ENCODE measurements at regions not wholly inside any gene's neighbourhood (a gene's known extent, or its start where the extent isn't known, plus 50 kb on each side); places are given as distances from the start of the nearest gene placed in this dataset.

GRCh38 chr2:71277536-71278103 lies 50.7 kb upstream of the PAIP2B start:
- DNase-seq (ENCODE audit: low spot score in 2 of 2): peak in 1 of 2 donors; percentile 55
- Mint-ChIP-seq H3K4me3 (peak overlapping the region; percentile 65), H3K36me3 (no peaks in the 10 kb centered on the region), H3K27ac (no peak overlapping the region), H3K9me3 (no peaks in the 10 kb centered on the region), H3K4me1 (peaks cover 11% of the 10 kb centered on the region)
- ATAC-seq: no peak

DNA sequence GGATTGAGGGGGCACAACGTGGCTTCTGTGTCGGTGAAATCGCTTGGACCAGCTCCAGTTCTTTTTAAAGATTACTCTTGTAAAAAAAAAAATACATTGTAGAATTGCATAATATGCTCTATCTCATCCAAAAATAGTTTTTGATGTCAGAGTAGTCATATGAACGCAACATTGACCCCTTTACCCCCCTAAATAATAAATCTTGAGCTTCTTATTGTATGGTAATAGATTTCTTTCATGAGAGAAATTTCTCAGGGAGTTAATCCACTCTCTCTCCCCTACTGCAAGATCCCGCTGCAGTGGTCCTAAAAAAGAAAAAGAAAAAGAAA lies 50.2 kb upstream of the PAIP2B start:
- H3K9me3 Mint-ChIP-seq: no peaks in the 10 kb centered on the region
- peak overlapping the region; percentile 65 for H3K4me3 Mint-ChIP-seq
- peaks cover 11% of the 10 kb centered on the region for H3K4me1 Mint-ChIP-seq
- H3K27ac Mint-ChIP-seq: no peak overlapping the region
- H3K36me3 Mint-ChIP-seq: no peaks in the 10 kb centered on the region
- DNase-seq (ENCODE audit: low spot score in 2 of 2): no peak
- ATAC-seq: no peak

DNA sequence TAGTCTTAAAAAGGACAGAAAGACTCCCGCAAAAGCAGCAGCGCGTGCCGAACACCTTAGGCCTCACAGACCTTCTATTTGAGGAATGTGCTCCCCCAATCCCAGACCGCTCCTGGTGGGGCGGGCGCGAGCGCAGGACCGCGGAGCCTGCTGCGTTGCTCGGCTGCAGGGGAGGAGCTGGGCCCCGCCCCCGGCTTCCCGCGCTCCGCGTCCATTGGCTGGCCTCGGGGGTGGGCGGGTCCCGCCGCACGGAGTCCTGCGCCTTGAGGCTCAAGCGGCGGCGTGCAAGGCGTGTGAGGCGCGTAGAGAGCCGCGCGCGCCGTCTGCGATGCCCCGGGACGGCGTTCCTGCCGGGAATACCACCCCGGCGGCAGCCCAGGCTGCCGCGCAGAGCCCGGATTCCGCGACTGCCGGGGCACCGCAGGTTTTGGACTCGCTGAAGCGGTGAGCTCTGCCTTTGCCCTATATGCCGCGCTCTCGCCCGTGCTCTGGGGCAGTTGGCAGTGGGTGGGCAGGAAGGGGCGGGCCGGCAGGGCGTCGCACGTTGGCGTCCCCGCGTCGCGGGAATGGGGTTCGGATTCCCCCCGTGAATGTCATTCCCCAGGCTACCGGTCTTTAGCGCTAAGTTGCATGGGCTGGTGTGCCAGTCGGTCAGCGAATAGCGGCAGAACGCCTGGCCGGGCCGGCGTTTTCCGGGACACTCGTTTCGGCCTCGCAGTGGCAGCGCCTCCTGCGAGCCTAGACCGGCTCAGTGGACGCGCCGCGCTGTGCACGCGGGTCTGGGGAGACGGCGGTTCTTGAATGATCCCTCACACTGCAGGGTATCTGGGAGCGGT lies 49.6 kb upstream of the PAIP2B start:
- ATAC-seq (peak; percentile 99), DNase-seq (ENCODE audit: low spot score in 2 of 2) (peak; percentile 80 to 92)
- Mint-ChIP-seq H3K9me3 (no peaks in the 10 kb centered on the region), H3K27ac (no peak overlapping the region), H3K36me3 (no peaks in the 10 kb centered on the region), H3K4me3 (peak overlapping the region; percentile 65), H3K4me1 (peaks cover 11% of the 10 kb centered on the region)
